Endothelial cell of umbilical vein (primary cell): ENCODE measurements at regions not wholly inside any gene's neighbourhood (a gene's known extent, or its start where the extent isn't known, plus 50 kb on each side); places are given as distances from the start of the nearest gene placed in this dataset.

ENCODE experiments used
- CTCF ChIP-seq, 2 donors: IDR thresholded peaks; 1 replicate in 1 of 2; 2 replicates in 1 of 2; pipeline ENCODE4 v1.5.1; 2011; ENCODE audit warnings: low read length in 2 of 2, mild to moderate bottlenecking in 2 of 2, moderate library complexity in 2 of 2, control low read depth in 1 of 2, inconsistent platforms in 1 of 2, low read depth in 1 of 2; ENCODE audit not compliant: insufficient read depth in 1 of 2; ENCODE audit errors: extremely low read depth in 1 of 2
- EZH2 ChIP-seq: IDR thresholded peaks from 2 replicates; pipeline ENCODE4 v1.6.1; 2012; ENCODE audit warnings: borderline replicate concordance, low read depth, mild to moderate bottlenecking, moderate library complexity, low read length, inconsistent platforms; ENCODE audit not compliant: severe bottlenecking
- FOS ChIP-seq: IDR thresholded peaks from 2 replicates; pipeline ENCODE4 v1.6.1; 2011; ENCODE audit warnings: mild to moderate bottlenecking, low read length, moderate library complexity, borderline replicate concordance; ENCODE audit not compliant: insufficient read depth
- JUN ChIP-seq: IDR thresholded peaks from 2 replicates; pipeline ENCODE4 v1.6.1; 2011; ENCODE audit warnings: borderline replicate concordance, low read depth; ENCODE audit not compliant: insufficient read length, insufficient read depth
- MAX ChIP-seq: IDR thresholded peaks from 2 replicates; pipeline ENCODE4 v1.6.1; 2011; ENCODE audit not compliant: insufficient read depth, insufficient read length
- MYC ChIP-seq: IDR thresholded peaks from one replicate; pipeline ENCODE4 v1.6.1; 2011; ENCODE audit warnings: mild to moderate bottlenecking, low read depth, low read length
- POLR2A ChIP-seq: IDR thresholded peaks from 2 replicates; pipeline ENCODE4 v1.6.1; 2012; ENCODE audit warnings: low read depth, mild to moderate bottlenecking, control low read depth, low read length
- POLR2AphosphoS5 ChIP-seq: IDR thresholded peaks from 2 replicates; pipeline ENCODE4 v1.6.1; 2012; ENCODE audit warnings: low read depth, mild to moderate bottlenecking, control low read depth, low read length, moderate library complexity; ENCODE audit not compliant: insufficient read depth

GRCh38 chr4:123848606-123849005 is 452.0 kb downstream of the SPRY1 start:
- TF ChIP-seq JUN (no peak), MAX (no peak), POLR2A (no peak), POLR2AphosphoS5 (no peak), CTCF (IDR thresholded peaks at IDR 0.05; ENCODE audit: extremely low read depth in 1 of 2, insufficient read depth in 1 of 2, low read depth in 1 of 2, low read length in 2 of 2) (no peak), EZH2 (no peak), FOS (no peak), MYC (no peak)
